Breast epithelium (tissue), 3 donors: ENCODE measurements at regions not wholly inside any gene's neighbourhood (a gene's known extent, or its start where the extent isn't known, plus 50 kb on each side); places are given as distances from the start of the nearest gene placed in this dataset.

Experiments used
- POLR2A ChIP-seq: fragments of 450-650 bp; IDR thresholded peaks from one replicate; pipeline ENCODE4 v1.6.1; 2016; ENCODE audit warnings: antibody characterized with exemption, mild to moderate bottlenecking, moderate library complexity
- POLR2AphosphoS5 ChIP-seq, 3 donors: sonication (generic); formaldehyde crosslinking; IDR thresholded peaks; one replicate each; pipeline ENCODE4 v1.6.1; 2017; ENCODE audit warnings: antibody characterized with exemption in 3 of 3
- TF ChIP-seq, protein P1 (sequence below), 3 donors: fragments of 450-650 bp; IDR thresholded peaks; one replicate each; pipeline ENCODE4 v1.5.1; 2016 to 2017; ENCODE audit warnings: antibody characterized with exemption in 3 of 3, mild to moderate bottlenecking in 3 of 3, moderate library complexity in 3 of 3

- TF ChIP-seq, protein P1, sequence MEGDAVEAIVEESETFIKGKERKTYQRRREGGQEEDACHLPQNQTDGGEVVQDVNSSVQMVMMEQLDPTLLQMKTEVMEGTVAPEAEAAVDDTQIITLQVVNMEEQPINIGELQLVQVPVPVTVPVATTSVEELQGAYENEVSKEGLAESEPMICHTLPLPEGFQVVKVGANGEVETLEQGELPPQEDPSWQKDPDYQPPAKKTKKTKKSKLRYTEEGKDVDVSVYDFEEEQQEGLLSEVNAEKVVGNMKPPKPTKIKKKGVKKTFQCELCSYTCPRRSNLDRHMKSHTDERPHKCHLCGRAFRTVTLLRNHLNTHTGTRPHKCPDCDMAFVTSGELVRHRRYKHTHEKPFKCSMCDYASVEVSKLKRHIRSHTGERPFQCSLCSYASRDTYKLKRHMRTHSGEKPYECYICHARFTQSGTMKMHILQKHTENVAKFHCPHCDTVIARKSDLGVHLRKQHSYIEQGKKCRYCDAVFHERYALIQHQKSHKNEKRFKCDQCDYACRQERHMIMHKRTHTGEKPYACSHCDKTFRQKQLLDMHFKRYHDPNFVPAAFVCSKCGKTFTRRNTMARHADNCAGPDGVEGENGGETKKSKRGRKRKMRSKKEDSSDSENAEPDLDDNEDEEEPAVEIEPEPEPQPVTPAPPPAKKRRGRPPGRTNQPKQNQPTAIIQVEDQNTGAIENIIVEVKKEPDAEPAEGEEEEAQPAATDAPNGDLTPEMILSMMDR (IDR thresholded peaks at IDR 0.05): no peak
- TF ChIP-seq POLR2A (no peak), POLR2AphosphoS5 (IDR thresholded peaks at IDR 0.05) (no peak)
Observed at GRCh38 chr20:39107741-39108140, 145.6 kb downstream of the DHX35 start.
